H1 (cell line): ENCODE measurements at regions not wholly inside any gene's neighbourhood (a gene's known extent, or its start where the extent isn't known, plus 50 kb on each side); places are given as distances from the start of the nearest gene placed in this dataset.

Source experiments
- BACH1 ChIP-seq: IDR thresholded peaks from 2 replicates; pipeline ENCODE4 v1.6.1; 2012; ENCODE audit warnings: low read length, improper control_type of control experiment
- CBX5 ChIP-seq: fragments of 300-800, 300-1000 bp; sonication (generic); IDR thresholded peaks from 2 replicates; pipeline ENCODE4 v1.7.1; 2016; ENCODE audit warnings: antibody characterized with exemption, low read length, low read depth
- CTCF ChIP-seq, 3 experiments: IDR thresholded peaks; 1 replicate in 2 of 3; 2 replicates in 1 of 3; pipeline versions ENCODE4 v1.5.1 to v1.6.1; 2011; ENCODE audit warnings: low read length in 3 of 3, mild to moderate bottlenecking in 3 of 3, inconsistent platforms in 2 of 3, low read depth in 1 of 3, moderate library complexity in 1 of 3; ENCODE audit not compliant: insufficient read depth in 1 of 3; ENCODE audit errors: control extremely low read depth in 1 of 3
- EZH2 ChIP-seq: fragments of 200-600 bp; sonication (generic); IDR thresholded peaks from 2 replicates; pipeline ENCODE4 v1.7.1; 2012; ENCODE audit warnings: low read depth, mild to moderate bottlenecking, moderate library complexity, low read length, inconsistent platforms; ENCODE audit not compliant: severe bottlenecking
- JUN ChIP-seq: IDR thresholded peaks from 2 replicates; pipeline ENCODE4 v1.6.1; 2011; ENCODE audit warnings: low read depth, mild to moderate bottlenecking, improper control_type of control experiment, low read length
- POLR2A ChIP-seq, 2 experiments: IDR thresholded peaks; 1 replicate in 1 of 2; 2 replicates in 1 of 2; pipeline ENCODE4 v1.6.1; 2011; ENCODE audit warnings: low read depth in 2 of 2, low read length in 2 of 2, mild to moderate bottlenecking in 2 of 2; ENCODE audit errors: control extremely low read depth in 1 of 2

- no peak for TF ChIP-seq POLR2A (IDR thresholded peaks at IDR 0.05; ENCODE audit: control extremely low read depth in 1 of 2, low read depth in 2 of 2, low read length in 2 of 2)
- no peak for TF ChIP-seq CTCF (IDR thresholded peaks at IDR 0.05; ENCODE audit: control extremely low read depth in 1 of 3, insufficient read depth in 1 of 3, low read depth in 1 of 3, low read length in 3 of 3)
- no peak for TF ChIP-seq JUN
- TF ChIP-seq CBX5 = no peak
- TF ChIP-seq EZH2 = no peak
- TF ChIP-seq BACH1 = no peak
Measured at GRCh38 chr12:75638792-75639191, 127.4 kb upstream of the KRR1 start.
